Kidney epithelial cell (primary cell): ENCODE measurements at regions not wholly inside any gene's neighbourhood (a gene's known extent, or its start where the extent isn't known, plus 50 kb on each side); places are given as distances from the start of the nearest gene placed in this dataset.

ENCODE experiments used
- DNase-seq: peaks from one replicate; pipeline ENCODE4 v3.0.0-alpha.2; 2010; ENCODE audit warnings: low read depth
- H3K27me3 ChIP-seq: 2 replicates; pipeline ENCODE4 v1.6.0; 2011; ENCODE audit warnings: low read length; ENCODE audit not compliant: control insufficient read depth, insufficient read depth
- H3K36me3 ChIP-seq: 2 replicates; pipeline ENCODE4 v1.5.1; 2011; ENCODE audit warnings: low read length; ENCODE audit not compliant: control insufficient read depth, insufficient read depth
- H3K4me3 ChIP-seq: 2 replicates; pipeline ENCODE4 v1.5.1; 2011; ENCODE audit warnings: low read depth, mild to moderate bottlenecking, control low read depth, low read length
- CTCF ChIP-seq: IDR thresholded peaks from 2 replicates; pipeline ENCODE4 v1.5.1; 2011; ENCODE audit warnings: mild to moderate bottlenecking, moderate library complexity, low read length, control low read depth, inconsistent platforms; ENCODE audit not compliant: insufficient read depth, poor library complexity, severe bottlenecking

GRCh38 chr7:137129025-137129424 is 214.5 kb downstream of the PTN start:
- H3K36me3 ChIP-seq, result no peaks in the 10 kb centered on the region
- DNase-seq, result no peak

GRCh38 chr7:137127806-137128205 is 215.7 kb downstream of the PTN start:
- Histone ChIP-seq H3K27me3 (no peaks in the 10 kb centered on the region), H3K36me3 (no peaks in the 10 kb centered on the region), H3K4me3 (no peak overlapping the region)
- TF ChIP-seq CTCF, result no peak
- no peak for DNase-seq

More at GRCh38 chr7:137129025-137129424, 214.5 kb downstream of the PTN start:
- no peak overlapping the region for H3K4me3 ChIP-seq
- no peaks in the 10 kb centered on the region for H3K27me3 ChIP-seq
- TF ChIP-seq CTCF, result no peak

GRCh38 chr7:137127058-137127457 is 216.5 kb downstream of the PTN start:
- Histone ChIP-seq H3K27me3 (no peaks in the 10 kb centered on the region), H3K36me3 (no peaks in the 10 kb centered on the region), H3K4me3 (no peak overlapping the region)
- no peak for DNase-seq
- no peak for TF ChIP-seq CTCF

GRCh38 chr7:137122145-137122544 is 221.4 kb downstream of the PTN start:
- H3K27me3 ChIP-seq, result no peaks in the 10 kb centered on the region
- no peak for TF ChIP-seq CTCF
- no peaks in the 10 kb centered on the region for H3K36me3 ChIP-seq
- H3K4me3 ChIP-seq, result no peak overlapping the region
- DNase-seq, result no peak

GRCh38 chr7:137120690-137121089 is 222.8 kb downstream of the PTN start:
- no peak for DNase-seq
- no peaks in the 10 kb centered on the region for H3K36me3 ChIP-seq
- TF ChIP-seq CTCF, result no peak
- no peak overlapping the region for H3K4me3 ChIP-seq
- no peaks in the 10 kb centered on the region for H3K27me3 ChIP-seq

GRCh38 chr7:137110535-137110934 is 233.0 kb downstream of the PTN start:
- no peak for TF ChIP-seq CTCF
- Histone ChIP-seq H3K27me3 (no peaks in the 10 kb centered on the region), H3K36me3 (no peaks in the 10 kb centered on the region), H3K4me3 (no peak overlapping the region)
- DNase-seq, result no peak
